ENCODE measurements at regions not wholly inside any gene's neighbourhood (a gene's known extent, or its start where the extent isn't known, plus 50 kb on each side); places are given as distances from the start of the nearest gene placed in this dataset.

- intact Hi-C loops (cut with DNase I) = no loop called here
- no peak for TF ChIP-seq CTCF (IDR thresholded peaks at IDR 0.05)
- FAIRE-seq = no peak
- no peaks in the 10 kb centered on the region for H3K4me1 ChIP-seq
- no peak for DNase-seq
- no peak overlapping the region for H3K4me3 ChIP-seq
- WGBS, 2 donors = 67 to 70% methylated on average over 5 of the region's 5 CpGs
- H3K36me3 ChIP-seq = no peaks in the 10 kb centered on the region
- no peak overlapping the region for H3K27ac ChIP-seq
- no peaks in the 10 kb centered on the region for H3K27me3 ChIP-seq
- ATAC-seq = no peak
- H3K9me3 ChIP-seq = no peaks in the 10 kb centered on the region
These were observed 145.7 kb upstream of the MYCN start for GRCh38 chr2:15794608-15795134.

- ATAC-seq (no peak), DNase-seq (no peak), FAIRE-seq (no peak)
- no peak overlapping the region for H3K4me3 ChIP-seq
- no peaks in the 10 kb centered on the region for H3K36me3 ChIP-seq
- no peak overlapping the region for H3K27ac ChIP-seq
- H3K9me3 ChIP-seq = no peaks in the 10 kb centered on the region
- no peaks in the 10 kb centered on the region for H3K27me3 ChIP-seq
- WGBS, 2 donors = 66 to 72% methylated on average over 10 of the region's 10 CpGs
- H3K4me1 ChIP-seq = no peaks in the 10 kb centered on the region
- intact Hi-C loops (cut with DNase I) = no loop called here
- no peak for TF ChIP-seq CTCF (IDR thresholded peaks at IDR 0.05)
These were observed 144.9 kb upstream of the MYCN start for GRCh38 chr2:15795426-15795825.

- intact Hi-C loops (cut with DNase I) = no loop called here
- no peak for ATAC-seq
- no peak for TF ChIP-seq CTCF (IDR thresholded peaks at IDR 0.05)
- no peaks in the 10 kb centered on the region for H3K4me1 ChIP-seq
- H3K36me3 ChIP-seq = no peaks in the 10 kb centered on the region
- 73 to 79% methylated on average over 9 of the region's 9 CpGs for WGBS, 2 donors
- no peak overlapping the region for H3K27ac ChIP-seq
- H3K27me3 ChIP-seq = no peaks in the 10 kb centered on the region
- no peak for FAIRE-seq
- DNase-seq = no peak
- no peak overlapping the region for H3K4me3 ChIP-seq
- H3K9me3 ChIP-seq = no peaks in the 10 kb centered on the region
These were observed 144.0 kb upstream of the MYCN start for GRCh38 chr2:15796167-15796942.

GRCh38 chr2:15797231-15797938, 143.0 kb upstream of the MYCN start:
- TF ChIP-seq CTCF (IDR thresholded peaks at IDR 0.05) = no peak
- DNase-seq (no peak), FAIRE-seq (no peak), ATAC-seq (no peak)
- 63 to 64% methylated on average over 11 of the region's 11 CpGs for WGBS, 2 donors
- no peak overlapping the region for H3K27ac ChIP-seq
- H3K4me1 ChIP-seq = no peaks in the 10 kb centered on the region
- H3K36me3 ChIP-seq = no peaks in the 10 kb centered on the region
- intact Hi-C loops (cut with DNase I) = no loop called here
- no peak overlapping the region for H3K4me3 ChIP-seq
- no peaks in the 10 kb centered on the region for H3K9me3 ChIP-seq
- H3K27me3 ChIP-seq = no peaks in the 10 kb centered on the region

- no peaks in the 10 kb centered on the region for H3K9me3 ChIP-seq
- no peak for FAIRE-seq
- ATAC-seq = no peak
- no peaks in the 10 kb centered on the region for H3K27me3 ChIP-seq
- no peak for TF ChIP-seq CTCF (IDR thresholded peaks at IDR 0.05)
- no peak for DNase-seq
- H3K36me3 ChIP-seq = no peaks in the 10 kb centered on the region
- intact Hi-C loops (cut with DNase I) = no loop called here
- WGBS, 2 donors = 70 to 72% methylated on average over 5 of the region's 5 CpGs
- no peak overlapping the region for H3K4me3 ChIP-seq
- H3K27ac ChIP-seq = no peak overlapping the region
- H3K4me1 ChIP-seq = no peaks in the 10 kb centered on the region
These were observed 142.4 kb upstream of the MYCN start for GRCh38 chr2:15797939-15798281.
